Neural progenitor cell (in vitro differentiated cells): ENCODE measurements at regions not wholly inside any gene's neighbourhood (a gene's known extent, or its start where the extent isn't known, plus 50 kb on each side); places are given as distances from the start of the nearest gene placed in this dataset.

Experiments
- DNase-seq: peaks from one replicate; pipeline ENCODE4 v3.0.0-alpha.2; 2016; ENCODE audit warnings: low spot score
- H2AFZ ChIP-seq: fragments of 200-600 bp; sonication (generic); replicated peaks from 2 replicates; pipeline ENCODE4 v1.6.1; 2016; ENCODE audit warnings: antibody characterized with exemption
- H3F3A ChIP-seq: fragments of 200-600 bp; sonication (generic); 2 replicates; pipeline ENCODE4 v1.6.1; 2016; ENCODE audit warnings: antibody characterized with exemption, low read depth
- H3K27ac ChIP-seq: fragments of 200-600 bp; sonication (generic); 2 replicates; pipeline ENCODE4 v1.5.1; 2016; ENCODE audit warnings: mild to moderate bottlenecking
- H3K27me3 ChIP-seq: fragments of 200-600 bp; sonication (generic); 2 replicates; pipeline ENCODE4 v1.6.1; 2016; ENCODE audit warnings: mild to moderate bottlenecking, moderate library complexity
- H3K36me3 ChIP-seq: fragments of 200-600 bp; sonication (generic); 2 replicates; pipeline ENCODE4 v1.5.1; 2016
- H3K4me1 ChIP-seq: fragments of 200-600 bp; sonication (generic); 2 replicates; pipeline ENCODE4 v1.6.1; 2016; ENCODE audit warnings: mixed run types
- H3K4me2 ChIP-seq: fragments of 200-600 bp; sonication (generic); 2 replicates; pipeline ENCODE4 v1.6.1; 2016
- H3K4me3 ChIP-seq: fragments of 200-600 bp; sonication (generic); 2 replicates; pipeline ENCODE4 v1.5.1; 2016
- H3K79me2 ChIP-seq: fragments of 200-600 bp; sonication (generic); 2 replicates; pipeline ENCODE4 v1.6.1; 2016; ENCODE audit warnings: low read depth
- H3K9ac ChIP-seq: fragments of 200-600 bp; sonication (generic); 2 replicates; pipeline ENCODE4 v1.6.1; 2016
- H3K9me3 ChIP-seq: fragments of 200-600 bp; sonication (generic); 2 replicates; pipeline ENCODE4 v1.5.1; 2016; ENCODE audit warnings: low read depth
- H4K20me1 ChIP-seq: fragments of 200-600 bp; sonication (generic); 2 replicates; pipeline ENCODE4 v1.6.1; 2016; ENCODE audit warnings: low read depth
- H3K27ac Mint-ChIP-seq: 3 replicates; pipeline ENCODE4 v1.8.0; 2021; ENCODE audit warnings: mixed read lengths
- H3K27me3 Mint-ChIP-seq: 2 replicates; pipeline ENCODE4 v1.8.0; 2022; ENCODE audit warnings: low read depth, mild to moderate bottlenecking, inconsistent platforms, moderate library complexity, mixed read lengths; ENCODE audit not compliant: insufficient read depth
- H3K36me3 Mint-ChIP-seq: 3 replicates; pipeline ENCODE4 v1.8.0; 2021; ENCODE audit warnings: mixed read lengths
- H3K4me1 Mint-ChIP-seq: 3 replicates; pipeline ENCODE4 v1.8.0; 2021; ENCODE audit warnings: mixed read lengths
- H3K4me3 Mint-ChIP-seq: 3 replicates; pipeline ENCODE4 v1.8.0; 2021; ENCODE audit warnings: mild to moderate bottlenecking, moderate library complexity, mixed read lengths
- H3K9me3 Mint-ChIP-seq: 3 replicates; pipeline ENCODE4 v1.8.0; 2020; ENCODE audit warnings: mixed read lengths
- EZH2 ChIP-seq: fragments of 200-600 bp; sonication (generic); IDR thresholded peaks from 2 replicates; pipeline ENCODE4 v1.6.1; 2017; ENCODE audit warnings: antibody characterized with exemption, mild to moderate bottlenecking, moderate library complexity
- EZH2phosphoT487 ChIP-seq: fragments of 200-600 bp; sonication (generic); IDR thresholded peaks from 2 replicates; pipeline ENCODE4 v1.6.1; 2017; ENCODE audit warnings: antibody characterized with exemption
- TF ChIP-seq, protein P1 (sequence below): fragments of 200-600 bp; sonication (generic); IDR thresholded peaks from 2 replicates; pipeline ENCODE4 v1.5.1; 2017; ENCODE audit warnings: antibody characterized with exemption, mild to moderate bottlenecking

DNA sequence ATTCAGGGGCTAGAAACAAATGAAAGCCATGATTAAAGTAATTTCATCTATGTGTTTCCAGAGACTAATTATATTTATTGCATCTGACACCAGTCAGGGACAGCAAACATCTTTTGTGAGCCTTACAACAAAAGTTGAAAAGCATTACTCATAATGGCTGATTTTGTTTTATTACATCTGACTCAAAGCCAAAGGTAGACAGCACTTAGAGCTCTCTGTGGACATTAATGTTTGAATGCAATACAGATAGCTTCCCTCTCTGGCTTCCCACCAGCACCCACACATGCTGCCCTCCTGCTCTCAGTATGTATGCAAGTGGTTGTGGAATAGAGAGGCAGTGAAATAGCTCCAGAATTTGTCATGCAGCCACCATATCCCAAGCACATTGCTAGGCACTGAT, 198.7 kb downstream of the SETD4 start:
- no peaks in the 10 kb centered on the region for H3K4me1 Mint-ChIP-seq
- H3K36me3 Mint-ChIP-seq, result no peaks in the 10 kb centered on the region
- no peak overlapping the region for H3K27ac Mint-ChIP-seq
- no peaks in the 10 kb centered on the region for H4K20me1 ChIP-seq
- H3K9me3 Mint-ChIP-seq, result no peaks in the 10 kb centered on the region
- no peak overlapping the region for H3K4me2 ChIP-seq
- H3K36me3 ChIP-seq, result no peaks in the 10 kb centered on the region
- H3F3A ChIP-seq, result no peaks in the 10 kb centered on the region
- DNase-seq, result no peak
- H3K27me3 Mint-ChIP-seq, result peaks cover 5% of the 10 kb centered on the region
- H3K4me1 ChIP-seq, result no peaks in the 10 kb centered on the region
- no peak overlapping the region for H3K27ac ChIP-seq
- H3K9ac ChIP-seq, result no peak overlapping the region
- TF ChIP-seq, protein P1, sequence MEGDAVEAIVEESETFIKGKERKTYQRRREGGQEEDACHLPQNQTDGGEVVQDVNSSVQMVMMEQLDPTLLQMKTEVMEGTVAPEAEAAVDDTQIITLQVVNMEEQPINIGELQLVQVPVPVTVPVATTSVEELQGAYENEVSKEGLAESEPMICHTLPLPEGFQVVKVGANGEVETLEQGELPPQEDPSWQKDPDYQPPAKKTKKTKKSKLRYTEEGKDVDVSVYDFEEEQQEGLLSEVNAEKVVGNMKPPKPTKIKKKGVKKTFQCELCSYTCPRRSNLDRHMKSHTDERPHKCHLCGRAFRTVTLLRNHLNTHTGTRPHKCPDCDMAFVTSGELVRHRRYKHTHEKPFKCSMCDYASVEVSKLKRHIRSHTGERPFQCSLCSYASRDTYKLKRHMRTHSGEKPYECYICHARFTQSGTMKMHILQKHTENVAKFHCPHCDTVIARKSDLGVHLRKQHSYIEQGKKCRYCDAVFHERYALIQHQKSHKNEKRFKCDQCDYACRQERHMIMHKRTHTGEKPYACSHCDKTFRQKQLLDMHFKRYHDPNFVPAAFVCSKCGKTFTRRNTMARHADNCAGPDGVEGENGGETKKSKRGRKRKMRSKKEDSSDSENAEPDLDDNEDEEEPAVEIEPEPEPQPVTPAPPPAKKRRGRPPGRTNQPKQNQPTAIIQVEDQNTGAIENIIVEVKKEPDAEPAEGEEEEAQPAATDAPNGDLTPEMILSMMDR, result no peak
- no peak for TF ChIP-seq EZH2
- no peak for TF ChIP-seq EZH2phosphoT487
- no peaks in the 10 kb centered on the region for H3K9me3 ChIP-seq
- no peak overlapping the region for H3K4me3 Mint-ChIP-seq
- H3K79me2 ChIP-seq, result no peaks in the 10 kb centered on the region
- H2AFZ ChIP-seq, result no peak overlapping the region
- no peak overlapping the region for H3K4me3 ChIP-seq
- no peaks in the 10 kb centered on the region for H3K27me3 ChIP-seq

GRCh38 chr21:35860189-35860869, 200.0 kb downstream of the SETD4 start:
- Mint-ChIP-seq H3K4me3 (no peak overlapping the region), H3K27ac (no peak overlapping the region), H3K27me3 (peaks cover 5% of the 10 kb centered on the region), H3K36me3 (no peaks in the 10 kb centered on the region), H3K4me1 (no peaks in the 10 kb centered on the region), H3K9me3 (no peaks in the 10 kb centered on the region)
- TF ChIP-seq EZH2, result no peak
- TF ChIP-seq, protein P1, result no peak
- no peak for TF ChIP-seq EZH2phosphoT487
- Histone ChIP-seq H3F3A (no peaks in the 10 kb centered on the region), H3K9me3 (no peaks in the 10 kb centered on the region), H3K27ac (no peak overlapping the region), H3K4me3 (no peak overlapping the region), H4K20me1 (no peaks in the 10 kb centered on the region), H3K4me2 (no peak overlapping the region), H3K9ac (no peak overlapping the region), H3K79me2 (no peaks in the 10 kb centered on the region), H3K27me3 (no peaks in the 10 kb centered on the region), H3K4me1 (no peaks in the 10 kb centered on the region), H2AFZ (no peak overlapping the region), H3K36me3 (no peaks in the 10 kb centered on the region)
- DNase-seq, result no peak

- H3K4me1 ChIP-seq, result no peaks in the 10 kb centered on the region
- Mint-ChIP-seq H3K36me3 (no peaks in the 10 kb centered on the region), H3K27ac (no peak overlapping the region), H3K27me3 (peaks cover 5% of the 10 kb centered on the region), H3K4me1 (no peaks in the 10 kb centered on the region), H3K9me3 (no peaks in the 10 kb centered on the region), H3K4me3 (no peak overlapping the region)
- H3K4me3 ChIP-seq, result no peak overlapping the region
- no peak overlapping the region for H3K9ac ChIP-seq
- no peak overlapping the region for H2AFZ ChIP-seq
- no peak for DNase-seq
- H3F3A ChIP-seq, result no peaks in the 10 kb centered on the region
- H3K9me3 ChIP-seq, result no peaks in the 10 kb centered on the region
- no peaks in the 10 kb centered on the region for H3K36me3 ChIP-seq
- H3K79me2 ChIP-seq, result no peaks in the 10 kb centered on the region
- H3K4me2 ChIP-seq, result no peak overlapping the region
- no peaks in the 10 kb centered on the region for H3K27me3 ChIP-seq
- TF ChIP-seq, protein P1, result no peak
- TF ChIP-seq EZH2 (no peak), EZH2phosphoT487 (no peak)
- H4K20me1 ChIP-seq, result no peaks in the 10 kb centered on the region
- H3K27ac ChIP-seq, result no peak overlapping the region
These were observed 200.6 kb downstream of the SETD4 start for GRCh38 chr21:35859677-35860076.
